ENCODE measurements at regions not wholly inside any gene's neighbourhood (a gene's known extent, or its start where the extent isn't known, plus 50 kb on each side); places are given as distances from the start of the nearest gene placed in this dataset.

DNA sequence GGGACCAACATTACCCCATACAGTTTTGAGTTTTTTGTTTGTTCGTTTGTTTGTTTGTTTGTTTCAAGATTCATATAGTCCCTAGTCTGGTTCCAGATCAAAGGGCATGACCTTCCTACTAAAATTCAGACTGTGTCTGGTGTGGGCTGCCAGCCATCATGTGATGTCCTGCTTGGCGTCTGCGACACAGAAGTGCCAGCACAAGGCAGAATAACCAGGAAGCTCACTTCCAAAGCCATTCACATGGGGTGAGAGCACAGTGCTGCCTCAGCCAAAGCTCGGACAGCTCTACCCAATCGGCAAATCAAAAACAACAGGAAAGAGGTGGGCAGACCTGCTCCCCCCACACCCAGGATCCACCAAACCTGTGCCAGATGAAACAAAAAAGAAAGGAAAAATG, 142.6 kb upstream of the THBS1 start:
- TF ChIP-seq, protein P1, sequence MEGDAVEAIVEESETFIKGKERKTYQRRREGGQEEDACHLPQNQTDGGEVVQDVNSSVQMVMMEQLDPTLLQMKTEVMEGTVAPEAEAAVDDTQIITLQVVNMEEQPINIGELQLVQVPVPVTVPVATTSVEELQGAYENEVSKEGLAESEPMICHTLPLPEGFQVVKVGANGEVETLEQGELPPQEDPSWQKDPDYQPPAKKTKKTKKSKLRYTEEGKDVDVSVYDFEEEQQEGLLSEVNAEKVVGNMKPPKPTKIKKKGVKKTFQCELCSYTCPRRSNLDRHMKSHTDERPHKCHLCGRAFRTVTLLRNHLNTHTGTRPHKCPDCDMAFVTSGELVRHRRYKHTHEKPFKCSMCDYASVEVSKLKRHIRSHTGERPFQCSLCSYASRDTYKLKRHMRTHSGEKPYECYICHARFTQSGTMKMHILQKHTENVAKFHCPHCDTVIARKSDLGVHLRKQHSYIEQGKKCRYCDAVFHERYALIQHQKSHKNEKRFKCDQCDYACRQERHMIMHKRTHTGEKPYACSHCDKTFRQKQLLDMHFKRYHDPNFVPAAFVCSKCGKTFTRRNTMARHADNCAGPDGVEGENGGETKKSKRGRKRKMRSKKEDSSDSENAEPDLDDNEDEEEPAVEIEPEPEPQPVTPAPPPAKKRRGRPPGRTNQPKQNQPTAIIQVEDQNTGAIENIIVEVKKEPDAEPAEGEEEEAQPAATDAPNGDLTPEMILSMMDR (IDR thresholded peaks at IDR 0.05; ENCODE audit: insufficient read depth, low read depth, low read length) = no peak
- TF ChIP-seq EZH2 (IDR thresholded peaks at IDR 0.05; ENCODE audit: insufficient read depth, low read length) = no peak
